GM12874 (cell line): ENCODE measurements at regions not wholly inside any gene's neighbourhood (a gene's known extent, or its start where the extent isn't known, plus 50 kb on each side); places are given as distances from the start of the nearest gene placed in this dataset.

Source experiments
- TF ChIP-seq, protein P1 (sequence below): IDR thresholded peaks from 2 replicates; pipeline ENCODE4 v1.5.1; 2011; ENCODE audit warnings: low read depth, mild to moderate bottlenecking, control low read depth, low read length, moderate library complexity; ENCODE audit not compliant: insufficient read depth

DNA sequence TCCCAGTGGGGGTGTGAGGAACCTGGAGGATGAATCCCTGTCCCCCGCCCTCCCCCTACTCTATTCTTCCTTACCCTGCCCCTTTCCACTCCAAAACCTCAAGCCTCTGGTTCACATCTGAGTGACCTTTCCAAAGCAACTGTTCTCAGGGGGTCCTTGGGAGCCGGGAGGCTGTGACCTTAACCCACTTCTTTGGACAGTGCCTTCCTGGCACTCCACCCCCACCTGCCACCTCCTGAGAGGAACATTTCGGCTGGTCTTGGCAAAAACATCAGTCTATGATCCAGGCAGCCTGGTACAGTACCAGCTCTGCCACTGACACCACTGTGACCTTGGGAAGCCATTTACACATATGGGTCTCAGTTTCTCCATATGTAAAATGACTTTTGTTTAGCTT, 121.7 kb downstream of the MRPL14 start:
- TF ChIP-seq, protein P1, sequence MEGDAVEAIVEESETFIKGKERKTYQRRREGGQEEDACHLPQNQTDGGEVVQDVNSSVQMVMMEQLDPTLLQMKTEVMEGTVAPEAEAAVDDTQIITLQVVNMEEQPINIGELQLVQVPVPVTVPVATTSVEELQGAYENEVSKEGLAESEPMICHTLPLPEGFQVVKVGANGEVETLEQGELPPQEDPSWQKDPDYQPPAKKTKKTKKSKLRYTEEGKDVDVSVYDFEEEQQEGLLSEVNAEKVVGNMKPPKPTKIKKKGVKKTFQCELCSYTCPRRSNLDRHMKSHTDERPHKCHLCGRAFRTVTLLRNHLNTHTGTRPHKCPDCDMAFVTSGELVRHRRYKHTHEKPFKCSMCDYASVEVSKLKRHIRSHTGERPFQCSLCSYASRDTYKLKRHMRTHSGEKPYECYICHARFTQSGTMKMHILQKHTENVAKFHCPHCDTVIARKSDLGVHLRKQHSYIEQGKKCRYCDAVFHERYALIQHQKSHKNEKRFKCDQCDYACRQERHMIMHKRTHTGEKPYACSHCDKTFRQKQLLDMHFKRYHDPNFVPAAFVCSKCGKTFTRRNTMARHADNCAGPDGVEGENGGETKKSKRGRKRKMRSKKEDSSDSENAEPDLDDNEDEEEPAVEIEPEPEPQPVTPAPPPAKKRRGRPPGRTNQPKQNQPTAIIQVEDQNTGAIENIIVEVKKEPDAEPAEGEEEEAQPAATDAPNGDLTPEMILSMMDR = no peak

DNA sequence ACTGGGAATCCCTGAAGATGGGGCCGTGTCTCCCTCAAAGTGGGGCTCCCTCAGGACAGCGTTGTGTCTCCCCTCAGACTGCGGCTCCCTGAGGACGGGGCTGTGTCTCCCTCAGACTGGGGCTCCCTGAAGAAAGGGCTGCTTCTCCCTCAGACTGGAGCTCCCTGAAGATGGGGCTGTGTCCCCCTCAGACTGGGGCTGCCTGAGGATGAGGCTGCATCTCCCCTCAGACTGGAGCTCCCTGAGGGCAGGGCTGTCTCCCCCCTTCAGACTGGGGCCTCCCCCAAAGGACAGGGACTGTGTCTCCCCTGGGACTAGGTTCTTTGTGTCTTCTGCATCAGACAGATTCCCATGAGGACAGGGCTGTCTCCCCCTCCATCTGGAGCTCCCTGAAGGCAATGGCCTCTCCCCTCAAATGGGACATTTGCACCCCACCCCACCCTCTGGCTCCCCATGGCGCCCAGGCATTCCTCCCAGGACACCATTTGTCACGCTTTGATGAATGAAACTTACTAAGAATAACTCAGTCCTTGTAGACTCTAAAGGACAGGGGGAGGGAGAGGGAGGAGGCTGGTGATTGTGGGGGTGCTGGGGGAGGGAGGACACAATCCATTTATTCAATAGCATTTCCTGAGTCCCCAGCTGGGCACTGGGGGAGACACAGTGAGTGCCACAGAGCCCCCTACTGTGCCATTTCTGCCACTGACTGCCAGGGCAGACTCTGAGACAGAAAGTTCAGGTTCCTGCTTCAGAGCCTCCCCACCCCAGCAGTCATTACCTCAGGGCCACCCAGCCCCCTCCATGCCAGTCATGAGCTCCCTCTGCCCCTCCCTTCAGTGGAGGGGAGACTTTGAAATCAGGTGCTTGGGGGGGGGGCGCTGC, 122.4 kb downstream of the MRPL14 start:
- TF ChIP-seq, protein P1 = peak; percentile 62

DNA sequence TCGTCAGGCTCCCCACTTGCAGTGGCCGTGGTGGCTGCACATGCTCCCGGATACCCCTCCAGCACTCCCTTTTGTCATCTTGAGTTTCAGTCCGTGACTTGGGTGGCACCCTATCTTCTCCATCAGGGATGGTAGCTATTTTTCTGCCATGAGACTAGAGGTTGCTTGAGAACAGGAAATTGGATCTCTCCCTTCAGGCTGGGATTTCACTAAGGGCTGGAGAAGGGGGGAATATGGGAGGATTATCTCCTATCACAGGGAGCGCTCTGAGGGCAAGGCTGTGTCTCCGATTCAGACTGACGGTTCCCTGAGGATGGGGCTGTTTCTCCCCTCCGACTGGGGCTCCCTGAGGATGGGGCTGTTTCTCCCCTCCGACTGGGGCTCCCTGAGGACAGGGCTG, 123.1 kb downstream of the MRPL14 start:
- TF ChIP-seq, protein P1 = no peak

DNA sequence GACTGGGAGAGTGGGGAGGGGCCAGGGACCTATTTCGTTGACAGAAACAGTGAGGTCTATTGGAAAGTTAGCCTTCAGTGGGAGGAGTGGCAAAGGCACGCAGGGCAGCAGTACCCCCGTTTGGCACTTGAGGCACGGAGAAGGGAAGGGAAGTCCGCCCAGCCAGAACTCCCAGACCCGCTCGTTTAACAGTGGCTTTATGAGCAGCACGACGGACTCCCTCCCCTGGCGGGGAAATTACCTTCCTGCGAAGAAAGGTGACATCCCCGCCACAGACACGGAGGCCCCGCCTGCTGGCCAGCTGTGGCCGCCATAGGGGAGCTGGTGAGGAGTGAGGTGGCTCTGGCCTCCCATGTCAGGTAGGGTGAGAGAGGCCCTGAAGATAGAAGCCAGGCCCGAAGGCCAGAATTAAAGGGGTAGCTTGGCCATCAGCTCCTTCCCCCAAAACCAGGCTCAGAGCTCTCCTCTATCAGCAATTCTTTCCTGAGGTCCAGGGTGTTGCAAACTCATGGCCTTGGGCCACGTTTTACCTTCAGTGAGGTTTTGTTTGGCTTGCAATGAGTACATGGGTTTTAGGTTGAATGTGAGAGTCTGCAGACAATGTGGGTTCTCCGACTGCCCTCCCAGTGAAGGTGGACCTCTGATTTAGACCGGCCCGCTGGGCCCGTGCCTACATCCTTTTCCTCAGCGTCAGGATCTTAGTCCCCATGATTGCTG, 123.7 kb downstream of the MRPL14 start:
- TF ChIP-seq, protein P1 = no peak

DNA sequence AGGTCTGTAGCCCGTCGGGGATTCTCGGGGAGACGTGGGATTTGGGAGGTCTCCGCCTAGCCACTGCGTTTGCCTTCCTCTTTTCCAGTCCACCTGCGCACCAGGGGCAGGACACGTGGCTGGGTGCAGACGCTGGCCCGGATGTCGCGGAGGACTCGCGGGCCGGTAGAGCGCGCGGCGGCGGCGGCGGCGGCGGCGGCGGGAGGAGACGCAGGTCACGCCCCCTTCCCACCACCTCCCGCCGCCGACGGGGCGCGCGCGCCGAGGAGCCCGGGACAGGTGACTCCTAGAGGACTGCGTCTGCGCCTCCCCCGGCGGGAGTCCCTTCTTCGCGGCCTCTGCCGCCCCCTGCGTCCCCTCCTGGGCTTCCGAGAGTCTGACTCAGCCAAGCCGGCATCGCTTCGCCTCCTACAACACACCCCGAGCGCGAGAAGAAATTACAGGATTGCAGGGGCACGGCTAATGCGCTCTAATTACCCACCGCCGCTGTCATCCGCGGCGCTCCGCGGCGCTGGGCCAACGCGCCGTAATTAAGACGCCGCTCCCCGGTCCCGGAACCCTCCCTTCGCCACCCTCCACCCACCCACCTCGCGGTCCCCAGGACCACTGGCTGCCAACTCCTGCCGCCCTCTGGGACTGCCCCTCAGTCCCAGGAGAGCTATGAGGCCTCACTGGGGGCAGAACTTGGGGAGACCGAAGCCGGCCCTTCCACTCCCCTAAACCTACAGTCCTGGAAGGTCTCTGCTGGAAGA, 124.5 kb downstream of the MRPL14 start:
- TF ChIP-seq, protein P1 = no peak

DNA sequence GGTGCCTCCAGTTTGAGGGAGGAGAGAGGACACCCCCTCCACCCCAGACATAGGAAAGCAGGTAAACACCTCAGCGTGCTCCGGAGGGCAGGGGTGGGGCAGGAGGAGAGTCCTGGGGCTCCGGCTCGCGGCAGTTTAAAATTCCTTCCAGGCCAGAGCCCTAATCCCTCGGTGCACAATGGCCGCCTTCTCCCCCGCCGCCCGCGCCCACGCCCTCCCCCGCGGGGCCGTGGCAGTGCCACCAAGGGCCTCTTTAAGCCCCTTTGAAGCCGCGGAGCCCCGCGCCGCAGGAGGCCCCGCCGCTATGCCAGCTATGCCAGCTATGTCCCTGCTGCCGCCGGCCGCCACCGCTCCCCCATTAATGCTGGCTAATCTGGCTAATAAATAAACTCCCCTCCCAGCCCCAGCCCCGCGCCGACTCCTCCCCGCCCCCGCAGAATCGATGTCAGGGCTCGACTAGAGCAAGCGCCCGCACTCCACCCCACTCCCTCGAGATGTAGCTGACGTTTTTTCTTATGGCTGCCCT, 125.1 kb downstream of the MRPL14 start:
- TF ChIP-seq, protein P1 = no peak
